Glomerular visceral epithelial cell (primary cell): ENCODE measurements at regions not wholly inside any gene's neighbourhood (a gene's known extent, or its start where the extent isn't known, plus 50 kb on each side); places are given as distances from the start of the nearest gene placed in this dataset.

Experiments
- DNase-seq: peaks from one replicate; pipeline ENCODE4 v3.0.0-alpha.2; 2016; ENCODE audit errors: extremely low spot score

GRCh38 chr9:95822583-95823431 is 52.7 kb upstream of the ERCC6L2 start:
- DNase-seq = peak; percentile 90

- DNase-seq = no peak
Observed at GRCh38 chr9:95822015-95822414, 53.5 kb upstream of the ERCC6L2 start.

- DNase-seq = no peak
Observed at GRCh38 chr9:95820074-95820473, 55.4 kb upstream of the ERCC6L2 start.

- DNase-seq = peak; percentile 25
Observed at GRCh38 chr9:95819636-95820035, 55.9 kb upstream of the ERCC6L2 start.

- no peak for DNase-seq
Observed at GRCh38 chr9:95817205-95817604, 58.3 kb upstream of the ERCC6L2 start.

GRCh38 chr9:95816716-95817115 is 58.8 kb upstream of the ERCC6L2 start:
- DNase-seq = peak; percentile 54

GRCh38 chr9:95815961-95816360 is 59.5 kb upstream of the ERCC6L2 start:
- DNase-seq = no peak

- DNase-seq = no peak
Observed at GRCh38 chr9:95815133-95815532, 60.4 kb upstream of the ERCC6L2 start.

GRCh38 chr9:95813923-95814322 is 61.6 kb upstream of the ERCC6L2 start:
- peak; percentile 54 for DNase-seq

GRCh38 chr9:95810814-95811213 is 64.7 kb upstream of the ERCC6L2 start:
- no peak for DNase-seq

GRCh38 chr9:95810133-95810532 is 65.4 kb upstream of the ERCC6L2 start:
- no peak for DNase-seq

GRCh38 chr9:95809686-95810085 is 65.8 kb upstream of the ERCC6L2 start:
- no peak for DNase-seq

- no peak for DNase-seq
Observed at GRCh38 chr9:95808011-95808410, 67.5 kb upstream of the ERCC6L2 start.

GRCh38 chr9:95807326-95807947 is 68.1 kb upstream of the ERCC6L2 start:
- DNase-seq = no peak

GRCh38 chr9:95803197-95803596 is 72.3 kb upstream of the ERCC6L2 start:
- no peak for DNase-seq

- DNase-seq = no peak
Observed at GRCh38 chr9:95801797-95802196, 73.7 kb upstream of the ERCC6L2 start.

- DNase-seq = no peak
Observed at GRCh38 chr9:95796029-95796428, 79.5 kb upstream of the ERCC6L2 start.

GRCh38 chr9:95793924-95794828 is 81.3 kb upstream of the ERCC6L2 start:
- peak; percentile 76 for DNase-seq

GRCh38 chr9:95791695-95792094 is 83.8 kb upstream of the ERCC6L2 start:
- DNase-seq = no peak

- DNase-seq = no peak
Observed at GRCh38 chr9:95791286-95791685, 84.2 kb upstream of the ERCC6L2 start.

- no peak for DNase-seq
Observed at GRCh38 chr9:95788521-95788991, 86.9 kb upstream of the ERCC6L2 start.

- no peak for DNase-seq
Observed at GRCh38 chr9:95788021-95788420, 87.5 kb upstream of the ERCC6L2 start.
